ENCODE measurements at regions not wholly inside any gene's neighbourhood (a gene's known extent, or its start where the extent isn't known, plus 50 kb on each side); places are given as distances from the start of the nearest gene placed in this dataset.

DNA sequence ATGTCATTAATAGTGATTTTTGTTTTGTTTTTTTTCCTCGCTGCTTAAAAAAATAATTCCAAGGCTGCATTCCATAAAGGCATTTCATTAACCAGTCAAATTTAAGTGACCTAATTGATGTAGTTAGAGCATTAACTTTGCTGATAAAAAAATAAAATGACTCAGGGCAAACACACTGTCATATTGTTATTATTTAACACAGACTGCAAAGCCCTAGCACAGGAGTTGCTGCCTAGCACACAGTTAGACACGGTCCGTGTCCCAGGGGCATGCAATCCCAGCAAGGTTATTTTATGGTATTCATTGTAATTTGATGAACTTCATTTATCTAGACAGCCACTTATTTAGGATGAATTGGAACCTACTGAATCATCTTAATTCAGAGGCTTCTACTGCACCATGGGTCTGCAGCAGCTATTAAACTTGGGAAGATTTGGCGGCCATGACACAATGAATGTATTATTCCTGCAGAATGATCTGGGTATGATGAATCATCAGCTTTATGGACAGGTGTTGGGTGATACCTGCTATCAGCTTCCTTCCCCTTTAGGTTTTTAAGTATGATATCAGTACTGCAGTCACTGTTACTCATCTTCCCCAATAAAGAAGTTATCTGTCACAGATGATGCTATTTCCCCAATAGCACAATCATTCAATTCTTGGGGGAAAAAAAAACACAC is 182.7 kb downstream of the PPARGC1A start:
- TF ChIP-seq CTCF (IDR thresholded peaks at IDR 0.05) = no peak
- TF ChIP-seq POLR2A (IDR thresholded peaks at IDR 0.05) = no peak

Measured in prostate gland (tissue), 2 donors.